HG03108 (cell line): ENCODE measurements at regions not wholly inside any gene's neighbourhood (a gene's known extent, or its start where the extent isn't known, plus 50 kb on each side); places are given as distances from the start of the nearest gene placed in this dataset.
"Not testable (repeated sequence)": the region's sequence is repeated elsewhere in the genome, so short reads cannot be mapped to it uniquely, and the experiment has no call there.

Experiments used
- ATAC-seq: cut with Tn5 transposase; IDR thresholded peaks from one replicate; pipeline ENCODE4 v1.9.1; 2021; ENCODE audit warnings: moderate library complexity; ENCODE audit not compliant: unreplicated experiment

- not testable (repeated sequence) for ATAC-seq
Measured at GRCh38 chr12:83427586-83428136, 741.0 kb downstream of the TMTC2 start.

GRCh38 chr12:83414981-83415380 lies 728.3 kb downstream of the TMTC2 start:
- ATAC-seq: no peak

DNA sequence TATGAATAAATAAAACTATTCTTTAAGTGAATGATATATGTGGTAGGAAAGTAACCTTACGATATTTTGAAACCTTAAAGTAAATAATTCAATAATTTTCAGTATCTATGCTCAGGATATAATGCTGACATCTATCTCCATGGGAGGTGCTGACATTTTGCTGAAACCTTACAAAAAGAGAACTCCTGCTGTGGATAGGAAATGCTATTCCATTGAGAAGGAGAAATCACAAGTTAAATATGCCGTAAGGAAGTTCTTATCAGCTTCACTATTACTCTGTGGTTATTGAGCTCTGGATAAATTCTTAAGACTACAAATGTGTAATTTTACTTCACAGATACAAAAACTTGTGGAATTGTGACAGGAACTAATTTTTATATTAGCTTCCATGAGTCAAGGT lies 722.1 kb downstream of the TMTC2 start:
- no peak for ATAC-seq

- no peak for ATAC-seq
Measured at GRCh38 chr12:83408146-83408545, 721.4 kb downstream of the TMTC2 start.

- ATAC-seq: no peak
Measured at GRCh38 chr12:83404521-83404920, 717.8 kb downstream of the TMTC2 start.

- ATAC-seq: no peak
Measured at GRCh38 chr12:83390186-83390585, 703.5 kb downstream of the TMTC2 start.

GRCh38 chr12:83389237-83389996 lies 702.7 kb downstream of the TMTC2 start:
- ATAC-seq: no peak

DNA sequence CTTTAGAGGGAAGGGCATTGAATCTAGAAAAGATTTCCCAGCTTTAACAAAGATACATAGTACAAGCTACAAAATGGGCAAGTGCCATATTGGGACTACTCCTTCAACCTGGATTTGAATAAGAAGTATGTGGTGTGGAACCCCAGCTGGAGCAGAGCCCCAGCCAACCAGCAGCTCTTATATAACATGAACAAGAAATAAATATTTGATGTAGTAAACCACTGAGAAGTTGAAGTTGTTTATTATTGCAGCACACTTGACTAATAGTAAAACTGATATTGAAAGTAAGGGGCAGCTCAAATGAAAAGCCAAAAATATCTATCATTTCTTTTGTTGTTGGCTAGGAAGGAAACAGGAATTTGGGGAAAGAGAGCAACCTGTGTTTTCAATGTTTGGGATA lies 701.8 kb downstream of the TMTC2 start:
- no peak for ATAC-seq

DNA sequence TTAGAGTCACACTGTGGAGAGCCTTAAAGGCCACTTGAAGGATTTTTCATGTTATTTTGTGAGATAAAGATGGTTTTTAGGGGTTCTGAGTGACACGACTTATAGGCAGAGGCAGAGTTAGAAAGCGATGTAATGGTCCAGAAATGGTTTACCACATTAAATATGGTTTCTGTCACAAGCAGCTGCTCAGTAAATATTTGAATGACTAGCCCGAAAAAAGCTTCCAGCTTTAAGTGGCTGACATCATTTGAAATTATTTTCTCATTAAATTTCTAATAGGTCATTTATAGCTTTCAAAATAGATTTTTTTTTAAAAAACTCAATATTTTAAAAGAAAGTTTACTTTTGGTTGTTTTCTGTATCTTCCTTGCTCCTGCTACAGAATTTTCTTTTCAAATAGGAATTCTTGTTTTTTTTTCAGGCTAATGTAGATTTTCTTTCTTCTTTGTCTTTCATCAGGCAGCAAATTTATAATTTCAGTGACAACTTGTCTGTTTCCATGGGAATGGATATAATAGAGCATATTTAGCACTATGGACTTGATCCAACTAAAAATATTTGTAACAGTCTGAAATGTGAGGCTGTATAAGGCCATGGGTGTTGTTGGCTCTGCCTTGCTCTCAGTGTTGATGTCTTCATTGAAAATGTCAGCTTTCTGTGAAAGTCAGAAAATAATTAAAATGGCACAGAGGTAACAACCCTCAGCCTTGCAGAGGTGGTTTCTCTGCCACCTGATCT lies 700.0 kb downstream of the TMTC2 start:
- ATAC-seq: no peak

DNA sequence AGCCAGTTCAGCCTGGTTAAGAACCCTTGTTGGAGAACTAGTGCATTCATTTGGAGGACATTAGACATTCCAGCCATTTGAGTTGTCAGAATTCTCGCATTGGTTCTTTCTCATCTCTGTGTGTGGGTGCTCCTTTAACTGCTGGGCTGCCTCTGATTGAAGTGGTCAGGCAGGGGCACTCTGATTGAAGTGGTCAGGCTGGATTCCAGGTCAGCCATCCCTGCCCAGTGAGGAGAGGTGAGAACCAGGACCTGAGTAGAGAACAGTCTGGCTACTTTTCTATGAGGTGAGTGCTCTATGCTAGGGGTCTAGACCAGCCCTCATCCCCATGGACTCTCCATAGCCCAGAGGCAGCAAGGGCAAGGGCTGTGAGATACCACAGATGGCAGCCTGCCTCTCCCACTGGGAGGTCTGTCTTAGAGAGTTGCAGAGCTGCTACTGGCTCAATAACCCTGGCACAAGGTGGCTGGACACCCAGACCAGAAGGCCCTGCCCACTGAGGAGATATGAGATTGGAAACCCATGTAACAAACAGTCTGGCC lies 691.6 kb downstream of the TMTC2 start:
- ATAC-seq: no peak

- ATAC-seq: no peak
Measured at GRCh38 chr12:83365317-83365716, 678.6 kb downstream of the TMTC2 start.

GRCh38 chr12:83361475-83361874 lies 674.8 kb downstream of the TMTC2 start:
- no peak for ATAC-seq

GRCh38 chr12:83361071-83361470 lies 674.4 kb downstream of the TMTC2 start:
- no peak for ATAC-seq

- no peak for ATAC-seq
Measured at GRCh38 chr12:83349907-83350611, 663.4 kb downstream of the TMTC2 start.

GRCh38 chr12:83346333-83346732 lies 659.6 kb downstream of the TMTC2 start:
- ATAC-seq: no peak

- ATAC-seq: no peak
Measured at GRCh38 chr12:83343767-83344166, 657.1 kb downstream of the TMTC2 start.

DNA sequence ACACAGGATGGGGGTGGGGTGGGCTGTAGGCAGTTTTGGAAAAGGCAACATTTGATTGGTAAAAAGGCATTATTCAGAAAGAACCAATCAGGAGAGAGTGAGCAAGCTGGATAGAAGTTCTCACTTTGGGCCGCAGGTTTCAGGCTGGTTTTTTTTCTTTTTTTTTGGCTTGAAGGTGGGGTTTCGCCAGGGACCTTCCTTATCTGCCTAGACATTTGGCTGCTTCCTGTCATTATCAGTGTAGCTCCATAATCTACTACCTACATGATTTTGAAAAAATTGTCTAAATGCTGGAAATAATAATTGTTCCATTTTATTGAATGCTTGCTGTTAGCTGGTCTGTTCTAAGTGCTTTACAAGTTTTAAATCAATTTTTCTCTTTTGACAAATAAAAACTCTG lies 649.0 kb downstream of the TMTC2 start:
- ATAC-seq: no peak

- no peak for ATAC-seq
Measured at GRCh38 chr12:83326666-83327065, 640.0 kb downstream of the TMTC2 start.

- ATAC-seq: no peak
Measured at GRCh38 chr12:83323866-83324265, 637.2 kb downstream of the TMTC2 start.

DNA sequence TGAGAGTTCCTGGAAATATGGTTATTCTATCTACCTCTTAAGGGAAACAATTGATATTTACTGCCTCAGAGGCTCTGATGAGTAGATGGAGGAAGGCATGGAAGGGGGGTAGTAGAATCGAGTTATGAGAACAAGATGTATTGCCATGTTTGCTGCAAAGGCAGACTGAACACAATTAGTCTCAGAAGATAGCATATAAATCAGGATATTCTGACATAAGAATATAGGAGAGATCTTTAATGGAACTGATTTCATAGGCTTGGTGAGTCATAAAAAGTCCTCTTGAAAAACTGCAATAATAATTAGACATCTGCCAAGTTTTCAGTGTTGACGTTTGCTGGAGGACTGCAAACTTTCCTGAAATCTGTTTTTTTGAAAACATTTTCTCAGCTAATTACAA lies 636.1 kb downstream of the TMTC2 start:
- no peak for ATAC-seq

DNA sequence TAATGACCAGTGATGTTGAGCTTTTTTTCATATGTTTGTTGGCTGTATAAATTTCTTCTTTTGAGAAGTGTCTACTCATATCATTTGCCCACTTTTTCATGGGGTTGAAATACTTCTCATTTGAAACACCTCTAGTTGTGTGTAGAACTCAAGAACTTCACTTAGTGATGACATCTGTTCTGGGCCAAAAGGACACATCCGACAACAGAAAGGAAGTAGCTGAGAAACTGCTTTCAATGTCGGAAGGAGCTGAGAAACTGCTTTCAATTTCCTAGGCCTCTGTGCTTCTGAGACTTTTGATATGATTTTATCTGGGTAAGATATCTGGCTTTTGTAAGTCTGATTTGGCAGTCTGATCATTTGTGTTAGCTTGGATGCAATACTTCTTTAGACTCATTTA lies 635.3 kb downstream of the TMTC2 start:
- ATAC-seq: no peak
